ENCODE measurements at regions not wholly inside any gene's neighbourhood (a gene's known extent, or its start where the extent isn't known, plus 50 kb on each side); places are given as distances from the start of the nearest gene placed in this dataset.

DNA sequence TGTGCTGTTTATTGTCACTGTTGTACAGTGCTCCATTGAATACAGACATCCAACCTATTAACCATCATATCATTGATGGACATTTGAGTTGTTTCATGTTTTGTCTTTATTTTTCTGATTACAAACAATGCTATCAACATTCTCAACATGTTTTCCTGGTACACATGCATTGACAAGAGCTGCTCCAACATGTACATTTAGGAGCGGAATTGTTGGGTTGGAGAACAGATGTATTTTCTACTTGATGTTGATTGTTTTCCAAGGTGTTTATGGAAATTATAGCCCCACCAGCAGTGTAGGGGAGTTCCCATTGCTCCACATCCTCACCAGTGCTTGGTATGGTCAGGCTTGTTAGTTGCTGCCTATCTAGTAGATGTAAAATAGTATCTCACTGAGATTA, 204.1 kb upstream of the CLINT1 start:
- H3K79me2 ChIP-seq (ENCODE audit: low read length), result no peaks in the 10 kb centered on the region
- H3K4me1 ChIP-seq (ENCODE audit: low read length), result no peaks in the 10 kb centered on the region
- H3K4me2 ChIP-seq (ENCODE audit: low read depth, low read length), result no peak overlapping the region
- no peaks in the 10 kb centered on the region for H3K27me3 ChIP-seq (replicated peaks; ENCODE audit: insufficient read depth, low read length)
- H3K36me3 ChIP-seq (replicated peaks; ENCODE audit: insufficient read depth, low read length), result no peaks in the 10 kb centered on the region
- H3K9ac ChIP-seq (ENCODE audit: low read length), result no peak overlapping the region
- no peak overlapping the region for H2AFZ ChIP-seq (ENCODE audit: low read length)
- TF ChIP-seq EZH2 (optimal IDR thresholded peaks at IDR 0.05; ENCODE audit: low read depth, low read length) (no peak), EZH2phosphoT487 (IDR thresholded peaks at IDR 0.05; ENCODE audit: low read length) (no peak), CTCF (IDR thresholded peaks at IDR 0.05; ENCODE audit: low read length) (no peak)
- no peaks in the 10 kb centered on the region for H3F3A ChIP-seq (ENCODE audit: insufficient read depth, low read length)
- DNase-seq, result no peak
- no peak overlapping the region for H3K27ac ChIP-seq (ENCODE audit: low read length)
- no peaks in the 10 kb centered on the region for H4K20me1 ChIP-seq (ENCODE audit: insufficient read depth, low read length)
- H3K9me2 ChIP-seq (replicated peaks; ENCODE audit: insufficient read depth, low read length), result no peaks in the 10 kb centered on the region
- H3K9me3 ChIP-seq (replicated peaks; ENCODE audit: insufficient read depth, low read length), result no peaks in the 10 kb centered on the region
- no peak overlapping the region for H3K4me3 ChIP-seq (ENCODE audit: low read length)

- no peak overlapping the region for H2AFZ ChIP-seq (ENCODE audit: low read length)
- H3K4me1 ChIP-seq (ENCODE audit: low read length), result no peaks in the 10 kb centered on the region
- no peak overlapping the region for H3K27ac ChIP-seq (ENCODE audit: low read length)
- no peaks in the 10 kb centered on the region for H3K79me2 ChIP-seq (ENCODE audit: low read length)
- no peaks in the 10 kb centered on the region for H3F3A ChIP-seq (ENCODE audit: insufficient read depth, low read length)
- H3K4me3 ChIP-seq (ENCODE audit: low read length), result no peak overlapping the region
- TF ChIP-seq EZH2 (optimal IDR thresholded peaks at IDR 0.05; ENCODE audit: low read depth, low read length), result no peak
- no peak for TF ChIP-seq CTCF (IDR thresholded peaks at IDR 0.05; ENCODE audit: low read length)
- TF ChIP-seq EZH2phosphoT487 (IDR thresholded peaks at IDR 0.05; ENCODE audit: low read length), result no peak
- H4K20me1 ChIP-seq (ENCODE audit: insufficient read depth, low read length), result no peaks in the 10 kb centered on the region
- no peaks in the 10 kb centered on the region for H3K36me3 ChIP-seq (replicated peaks; ENCODE audit: insufficient read depth, low read length)
- H3K9ac ChIP-seq (ENCODE audit: low read length), result no peak overlapping the region
- no peak overlapping the region for H3K4me2 ChIP-seq (ENCODE audit: low read depth, low read length)
- no peaks in the 10 kb centered on the region for H3K27me3 ChIP-seq (replicated peaks; ENCODE audit: insufficient read depth, low read length)
- no peaks in the 10 kb centered on the region for H3K9me2 ChIP-seq (replicated peaks; ENCODE audit: insufficient read depth, low read length)
- DNase-seq, result no peak
- H3K9me3 ChIP-seq (replicated peaks; ENCODE audit: insufficient read depth, low read length), result no peaks in the 10 kb centered on the region
These were observed 202.5 kb upstream of the CLINT1 start for GRCh38 chr5:158061451-158061850.

GRCh38 chr5:158060212-158060611, 201.3 kb upstream of the CLINT1 start:
- H3K27me3 ChIP-seq (replicated peaks; ENCODE audit: insufficient read depth, low read length), result no peaks in the 10 kb centered on the region
- H3K9me2 ChIP-seq (replicated peaks; ENCODE audit: insufficient read depth, low read length), result no peaks in the 10 kb centered on the region
- H3K9ac ChIP-seq (ENCODE audit: low read length), result no peak overlapping the region
- no peaks in the 10 kb centered on the region for H3K79me2 ChIP-seq (ENCODE audit: low read length)
- no peaks in the 10 kb centered on the region for H3K36me3 ChIP-seq (replicated peaks; ENCODE audit: insufficient read depth, low read length)
- H3K4me1 ChIP-seq (ENCODE audit: low read length), result peaks cover 6% of the 10 kb centered on the region; the same call in 1 of the 2 replicates
- H3K4me3 ChIP-seq (ENCODE audit: low read length), result no peak overlapping the region
- H3K27ac ChIP-seq (ENCODE audit: low read length), result no peak overlapping the region
- no peaks in the 10 kb centered on the region for H3K9me3 ChIP-seq (replicated peaks; ENCODE audit: insufficient read depth, low read length)
- DNase-seq, result no peak
- H3F3A ChIP-seq (ENCODE audit: insufficient read depth, low read length), result no peaks in the 10 kb centered on the region
- H2AFZ ChIP-seq (ENCODE audit: low read length), result no peak overlapping the region
- no peak for TF ChIP-seq EZH2phosphoT487 (IDR thresholded peaks at IDR 0.05; ENCODE audit: low read length)
- TF ChIP-seq EZH2 (optimal IDR thresholded peaks at IDR 0.05; ENCODE audit: low read depth, low read length), result no peak
- no peak for TF ChIP-seq CTCF (IDR thresholded peaks at IDR 0.05; ENCODE audit: low read length)
- no peaks in the 10 kb centered on the region for H4K20me1 ChIP-seq (ENCODE audit: insufficient read depth, low read length)
- H3K4me2 ChIP-seq (ENCODE audit: low read depth, low read length), result no peak overlapping the region

Measured in MM.1S (cell line).